ENCODE measurements at regions not wholly inside any gene's neighbourhood (a gene's known extent, or its start where the extent isn't known, plus 50 kb on each side); places are given as distances from the start of the nearest gene placed in this dataset.

DNA sequence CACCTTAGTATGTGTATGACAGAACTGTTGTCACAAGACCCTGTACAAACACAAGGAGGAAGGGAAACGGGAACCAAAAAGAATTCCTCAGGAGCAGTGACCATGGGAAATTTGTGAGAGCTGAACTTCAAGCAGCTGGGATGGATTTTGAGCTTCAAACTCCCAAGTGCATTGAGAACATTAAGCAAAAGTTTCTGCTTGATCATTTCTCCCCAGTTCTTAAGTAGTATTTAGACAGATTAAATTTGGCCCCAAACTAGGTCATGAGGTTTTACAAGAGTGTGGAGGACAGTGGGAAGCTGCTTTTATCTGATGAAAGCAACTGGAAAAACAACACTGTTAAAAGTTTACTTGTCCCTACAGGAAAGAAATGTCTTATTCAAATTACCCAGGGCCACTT is 206.0 kb upstream of the DCN start:
- H3K4me3 ChIP-seq (IDR thresholded peaks at IDR 0.05; ENCODE audit: insufficient read depth, low read depth, low read length), result no peak overlapping the region
- no peaks in the 10 kb centered on the region for H3K36me3 ChIP-seq (ENCODE audit: insufficient read depth)
- H3K9ac ChIP-seq, result no peak overlapping the region
- no peak overlapping the region for H3K27ac ChIP-seq
- H3K79me2 ChIP-seq (ENCODE audit: insufficient read depth, low read depth), result no peaks in the 10 kb centered on the region
- no peaks in the 10 kb centered on the region for H3K27me3 ChIP-seq (ENCODE audit: insufficient read depth, low read depth)
- no peak overlapping the region for H2AFZ ChIP-seq (ENCODE audit: low read depth)
- no peaks in the 10 kb centered on the region for H3K4me1 ChIP-seq (ENCODE audit: low read depth, poor library complexity, severe bottlenecking)
- TF ChIP-seq, protein P1, sequence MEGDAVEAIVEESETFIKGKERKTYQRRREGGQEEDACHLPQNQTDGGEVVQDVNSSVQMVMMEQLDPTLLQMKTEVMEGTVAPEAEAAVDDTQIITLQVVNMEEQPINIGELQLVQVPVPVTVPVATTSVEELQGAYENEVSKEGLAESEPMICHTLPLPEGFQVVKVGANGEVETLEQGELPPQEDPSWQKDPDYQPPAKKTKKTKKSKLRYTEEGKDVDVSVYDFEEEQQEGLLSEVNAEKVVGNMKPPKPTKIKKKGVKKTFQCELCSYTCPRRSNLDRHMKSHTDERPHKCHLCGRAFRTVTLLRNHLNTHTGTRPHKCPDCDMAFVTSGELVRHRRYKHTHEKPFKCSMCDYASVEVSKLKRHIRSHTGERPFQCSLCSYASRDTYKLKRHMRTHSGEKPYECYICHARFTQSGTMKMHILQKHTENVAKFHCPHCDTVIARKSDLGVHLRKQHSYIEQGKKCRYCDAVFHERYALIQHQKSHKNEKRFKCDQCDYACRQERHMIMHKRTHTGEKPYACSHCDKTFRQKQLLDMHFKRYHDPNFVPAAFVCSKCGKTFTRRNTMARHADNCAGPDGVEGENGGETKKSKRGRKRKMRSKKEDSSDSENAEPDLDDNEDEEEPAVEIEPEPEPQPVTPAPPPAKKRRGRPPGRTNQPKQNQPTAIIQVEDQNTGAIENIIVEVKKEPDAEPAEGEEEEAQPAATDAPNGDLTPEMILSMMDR (conservative IDR thresholded peaks at IDR 0.05; ENCODE audit: low read depth, low read length), result no peak
- no peaks in the 10 kb centered on the region for H4K20me1 ChIP-seq (ENCODE audit: insufficient read depth)
- H3K4me2 ChIP-seq, result no peak overlapping the region

DNA sequence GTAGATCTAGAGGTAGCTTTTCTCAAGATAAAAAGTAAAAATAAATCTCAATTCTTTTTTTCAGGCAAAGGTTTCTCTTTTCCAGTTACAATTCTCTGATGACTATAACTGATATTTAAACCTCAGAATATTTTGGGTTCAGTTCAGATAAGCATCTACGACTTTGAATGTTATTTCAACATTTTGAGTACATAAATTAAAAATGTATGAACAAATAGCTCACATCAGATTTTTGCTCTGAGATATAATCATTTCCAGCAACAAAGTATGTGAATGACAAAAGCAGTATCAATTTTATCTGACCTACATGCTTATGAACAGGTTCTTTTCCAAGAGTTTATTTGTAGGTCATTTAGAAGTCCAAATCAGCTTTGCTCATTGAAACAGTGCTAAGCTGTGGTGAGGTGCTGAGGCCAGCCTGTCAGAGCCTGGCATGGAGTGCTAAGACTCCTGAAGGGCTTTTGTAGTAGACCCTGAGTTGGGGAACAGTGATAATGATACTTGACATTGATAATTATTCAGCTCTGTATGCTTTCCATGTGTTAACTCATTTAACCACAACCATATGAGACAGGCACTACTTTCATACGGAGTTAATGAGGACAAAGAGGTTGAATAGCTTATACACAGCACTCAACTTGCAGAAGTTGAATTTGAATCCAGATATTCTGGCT is 205.0 kb upstream of the DCN start:
- H3K4me3 ChIP-seq (IDR thresholded peaks at IDR 0.05; ENCODE audit: insufficient read depth, low read depth, low read length), result no peak overlapping the region
- no peak overlapping the region for H2AFZ ChIP-seq (ENCODE audit: low read depth)
- TF ChIP-seq, protein P1 (conservative IDR thresholded peaks at IDR 0.05; ENCODE audit: low read depth, low read length), result no peak
- no peak overlapping the region for H3K9ac ChIP-seq
- H3K27me3 ChIP-seq (ENCODE audit: insufficient read depth, low read depth), result no peaks in the 10 kb centered on the region
- no peak overlapping the region for H3K4me2 ChIP-seq
- no peaks in the 10 kb centered on the region for H3K79me2 ChIP-seq (ENCODE audit: insufficient read depth, low read depth)
- no peaks in the 10 kb centered on the region for H3K36me3 ChIP-seq (ENCODE audit: insufficient read depth)
- no peaks in the 10 kb centered on the region for H4K20me1 ChIP-seq (ENCODE audit: insufficient read depth)
- H3K4me1 ChIP-seq (ENCODE audit: low read depth, poor library complexity, severe bottlenecking), result no peaks in the 10 kb centered on the region
- H3K27ac ChIP-seq, result no peak overlapping the region

DNA sequence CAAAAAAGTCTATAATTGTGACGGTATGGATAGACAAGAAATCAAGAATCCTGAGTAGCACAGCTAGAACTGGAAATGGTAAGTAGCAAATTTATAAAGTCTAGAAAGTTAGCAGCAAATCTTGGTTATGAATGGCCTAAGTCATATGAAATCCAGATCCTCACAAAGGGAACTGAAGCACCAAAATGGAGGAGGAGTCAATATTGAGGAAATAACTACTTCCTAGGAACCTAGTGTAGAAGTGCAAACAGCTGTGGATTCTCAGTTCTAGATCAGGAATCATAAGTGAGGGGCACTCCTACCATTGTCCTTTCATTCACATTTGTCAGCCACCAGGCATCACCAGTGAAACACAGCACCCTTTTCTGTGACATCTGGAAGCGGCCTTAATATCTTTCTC is 202.2 kb upstream of the DCN start:
- no peak overlapping the region for H3K4me2 ChIP-seq
- no peaks in the 10 kb centered on the region for H3K36me3 ChIP-seq (ENCODE audit: insufficient read depth)
- no peaks in the 10 kb centered on the region for H3K27me3 ChIP-seq (ENCODE audit: insufficient read depth, low read depth)
- no peak overlapping the region for H3K4me3 ChIP-seq (IDR thresholded peaks at IDR 0.05; ENCODE audit: insufficient read depth, low read depth, low read length)
- TF ChIP-seq, protein P1 (conservative IDR thresholded peaks at IDR 0.05; ENCODE audit: low read depth, low read length), result no peak
- H3K79me2 ChIP-seq (ENCODE audit: insufficient read depth, low read depth), result no peaks in the 10 kb centered on the region
- H4K20me1 ChIP-seq (ENCODE audit: insufficient read depth), result no peaks in the 10 kb centered on the region
- H2AFZ ChIP-seq (ENCODE audit: low read depth), result no peak overlapping the region
- no peaks in the 10 kb centered on the region for H3K4me1 ChIP-seq (ENCODE audit: low read depth, poor library complexity, severe bottlenecking)
- no peak overlapping the region for H3K9ac ChIP-seq
- H3K27ac ChIP-seq, result no peak overlapping the region

DNA sequence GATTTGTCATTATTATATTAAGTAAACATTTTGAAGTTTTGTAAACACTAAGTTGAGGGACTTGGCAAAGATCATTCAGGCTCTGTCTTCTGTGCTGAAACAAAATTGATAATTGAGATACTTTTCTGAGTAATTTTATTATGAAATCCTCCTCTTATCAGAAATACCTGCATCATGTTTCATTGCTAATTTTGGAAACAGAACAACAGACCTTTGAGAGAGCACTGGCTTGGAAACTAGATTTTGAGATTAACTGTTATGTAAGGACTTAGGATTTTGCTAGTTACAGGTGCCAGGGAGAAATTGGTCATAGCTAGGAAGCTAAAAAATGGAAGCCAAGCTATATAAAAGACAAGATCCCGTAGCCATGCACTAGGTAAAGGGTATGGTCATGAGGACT is 201.7 kb upstream of the DCN start:
- no peak overlapping the region for H3K27ac ChIP-seq
- no peak overlapping the region for H3K9ac ChIP-seq
- H3K79me2 ChIP-seq (ENCODE audit: insufficient read depth, low read depth), result no peaks in the 10 kb centered on the region
- H3K4me3 ChIP-seq (IDR thresholded peaks at IDR 0.05; ENCODE audit: insufficient read depth, low read depth, low read length), result no peak overlapping the region
- no peak overlapping the region for H2AFZ ChIP-seq (ENCODE audit: low read depth)
- no peaks in the 10 kb centered on the region for H3K4me1 ChIP-seq (ENCODE audit: low read depth, poor library complexity, severe bottlenecking)
- H3K27me3 ChIP-seq (ENCODE audit: insufficient read depth, low read depth), result no peaks in the 10 kb centered on the region
- H3K36me3 ChIP-seq (ENCODE audit: insufficient read depth), result no peaks in the 10 kb centered on the region
- TF ChIP-seq, protein P1 (conservative IDR thresholded peaks at IDR 0.05; ENCODE audit: low read depth, low read length), result no peak
- H4K20me1 ChIP-seq (ENCODE audit: insufficient read depth), result no peaks in the 10 kb centered on the region
- no peak overlapping the region for H3K4me2 ChIP-seq

Measured in KMS-11 (cell line).